ENCODE measurements at regions not wholly inside any gene's neighbourhood (a gene's known extent, or its start where the extent isn't known, plus 50 kb on each side); places are given as distances from the start of the nearest gene placed in this dataset.

- Histone ChIP-seq H3K56ac (ENCODE audit: extremely low read depth, insufficient read depth, low read length) (no peak overlapping the region), H3K4me2 (ENCODE audit: low read depth, low read length) (no peak overlapping the region), H2AK5ac (ENCODE audit: low read depth, low read length) (no peak overlapping the region), H3K4me3 (ENCODE audit: insufficient read depth, low read depth, low read length) (no peak overlapping the region), H3K9me1 (ENCODE audit: insufficient read depth, low read length) (no peaks in the 10 kb centered on the region), H3K14ac (replicated peaks; ENCODE audit: low read depth, low read length) (no peak overlapping the region), H3K4ac (ENCODE audit: low read depth, low read length) (no peak overlapping the region), H3K27me3 (ENCODE audit: control insufficient read depth, insufficient read depth, low read length) (no peaks in the 10 kb centered on the region), H2AK9ac (replicated peaks; ENCODE audit: low read depth, low read length, poor library complexity) (no peak overlapping the region), H3K23ac (ENCODE audit: low read depth, low read length) (no peak overlapping the region), H2BK120ac (ENCODE audit: low read depth, low read length) (no peak overlapping the region), H3K9ac (ENCODE audit: low read depth, low read length) (no peak overlapping the region), H2BK15ac (ENCODE audit: low read depth, low read length) (no peak overlapping the region), H3K79me1 (ENCODE audit: low read depth in 1 of 2, low read length in 2 of 2) (no peaks in the 10 kb centered on the region), H3K27ac (ENCODE audit: insufficient read depth, low read length) (no peak overlapping the region), H3K9me3 (ENCODE audit: control insufficient read depth, insufficient read depth, low read length) (no peaks in the 10 kb centered on the region), H4K20me1 (ENCODE audit: insufficient read depth, low read length) (no peaks in the 10 kb centered on the region), H4K8ac (ENCODE audit: low read depth in 2 of 2, low read length in 2 of 2) (no peak overlapping the region), H2BK5ac (ENCODE audit: low read depth, low read length, poor library complexity, severe bottlenecking) (no peak overlapping the region), H3K18ac (ENCODE audit: low read depth, low read length) (no peak overlapping the region), H3K36me3 (ENCODE audit: control insufficient read depth, insufficient read depth, low read length) (no peaks in the 10 kb centered on the region), H4K5ac (ENCODE audit: low read depth, low read length) (no peak overlapping the region), H4K91ac (ENCODE audit: insufficient read depth, low read depth, low read length) (no peak overlapping the region), H2AFZ (replicated peaks; ENCODE audit: low read length, poor library complexity) (no peak overlapping the region), H2BK20ac (ENCODE audit: low read depth, low read length) (no peak overlapping the region), H3K4me1 (ENCODE audit: control insufficient read depth, insufficient read depth, low read length) (no peaks in the 10 kb centered on the region)
- no CpG with 5 or more reads among the region's 4 CpGs for WGBS, 2 experiments (ENCODE audit: extremely low coverage in 2 of 2, insufficient read length in 1 of 2)
- TF ChIP-seq MXI1 (IDR thresholded peaks at IDR 0.05; ENCODE audit: borderline replicate concordance, low read depth, low read length): no peak
- no peak for TF ChIP-seq MAZ (IDR thresholded peaks at IDR 0.05; ENCODE audit: borderline replicate concordance, low read depth, low read length)
- TF ChIP-seq RCOR1 (IDR thresholded peaks at IDR 0.05; ENCODE audit: insufficient replicate concordance, low read length): no peak
- no peak for TF ChIP-seq RAD21 (IDR thresholded peaks at IDR 0.05; ENCODE audit: low read length)
- TF ChIP-seq BHLHE40 (IDR thresholded peaks at IDR 0.05; ENCODE audit: low read depth, low read length): no peak
- TF ChIP-seq SMC3 (IDR thresholded peaks at IDR 0.05; ENCODE audit: low read depth, low read length): no peak
- TF ChIP-seq POLR2A (IDR thresholded peaks at IDR 0.05; ENCODE audit: low read depth, low read length): no peak
- TF ChIP-seq CHD1 (IDR thresholded peaks at IDR 0.05; ENCODE audit: low read depth, low read length): no peak
- no peak for TF ChIP-seq FOS (IDR thresholded peaks at IDR 0.05; ENCODE audit: low read depth, low read length)
- TF ChIP-seq NFE2L2 (IDR thresholded peaks at IDR 0.05; ENCODE audit: low read depth, low read length): no peak
- TF ChIP-seq CTCF (conservative IDR thresholded peaks at IDR 0.05; ENCODE audit: low read depth, low read length): no peak
- TF ChIP-seq CEBPB (IDR thresholded peaks at IDR 0.05; ENCODE audit: low read depth, low read length): no peak
- no peak for TF ChIP-seq RFX5 (IDR thresholded peaks at IDR 0.05; ENCODE audit: low read depth, low read length)
- TF ChIP-seq, protein P1, sequence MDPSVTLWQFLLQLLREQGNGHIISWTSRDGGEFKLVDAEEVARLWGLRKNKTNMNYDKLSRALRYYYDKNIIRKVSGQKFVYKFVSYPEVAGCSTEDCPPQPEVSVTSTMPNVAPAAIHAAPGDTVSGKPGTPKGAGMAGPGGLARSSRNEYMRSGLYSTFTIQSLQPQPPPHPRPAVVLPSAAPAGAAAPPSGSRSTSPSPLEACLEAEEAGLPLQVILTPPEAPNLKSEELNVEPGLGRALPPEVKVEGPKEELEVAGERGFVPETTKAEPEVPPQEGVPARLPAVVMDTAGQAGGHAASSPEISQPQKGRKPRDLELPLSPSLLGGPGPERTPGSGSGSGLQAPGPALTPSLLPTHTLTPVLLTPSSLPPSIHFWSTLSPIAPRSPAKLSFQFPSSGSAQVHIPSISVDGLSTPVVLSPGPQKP (IDR thresholded peaks at IDR 0.05; ENCODE audit: borderline replicate concordance, low read depth, low read length): no peak
- TF ChIP-seq, protein P2, sequence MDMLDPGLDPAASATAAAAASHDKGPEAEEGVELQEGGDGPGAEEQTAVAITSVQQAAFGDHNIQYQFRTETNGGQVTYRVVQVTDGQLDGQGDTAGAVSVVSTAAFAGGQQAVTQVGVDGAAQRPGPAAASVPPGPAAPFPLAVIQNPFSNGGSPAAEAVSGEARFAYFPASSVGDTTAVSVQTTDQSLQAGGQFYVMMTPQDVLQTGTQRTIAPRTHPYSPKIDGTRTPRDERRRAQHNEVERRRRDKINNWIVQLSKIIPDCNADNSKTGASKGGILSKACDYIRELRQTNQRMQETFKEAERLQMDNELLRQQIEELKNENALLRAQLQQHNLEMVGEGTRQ (IDR thresholded peaks at IDR 0.05; ENCODE audit: low read depth, low read length): no peak
- no peak for TF ChIP-seq MAFK (IDR thresholded peaks at IDR 0.05; ENCODE audit: low read depth, low read length)
- peak; percentile 51 for DNase-seq
- ATAC-seq (ENCODE audit: low read depth): peak; percentile 56
- BruUV-seq (replicated peaks): no TSS peak
- intact Hi-C loops (cut with micrococcal nuclease) (no loop called here), in situ Hi-C loops (cut with MboI; ENCODE audit: low sequenced_read_pairs) (no loop called here), dilution Hi-C loops (cut with HindIII; ENCODE audit: low sequenced_read_pairs, unreplicated experiment) (no loop called here)
- POLR2A ChIA-PET (ENCODE audit: unreplicated experiment): no interaction called here
- CTCF ChIA-PET: no interaction called here
These were observed 61.1 kb upstream of the RCOR3 start for GRCh38 chr1:211198111-211198510.

Data from IMR-90 (cell line).